ENCODE measurements at regions not wholly inside any gene's neighbourhood (a gene's known extent, or its start where the extent isn't known, plus 50 kb on each side); places are given as distances from the start of the nearest gene placed in this dataset.
"Not testable (repeated sequence)": the region's sequence is repeated elsewhere in the genome, so short reads cannot be mapped to it uniquely, and the experiment has no call there.

- FAIRE-seq, result no peak
These were observed 180.8 kb upstream of the PLN start for GRCh38 chr6:118367314-118367713.

GRCh38 chr6:118370722-118371121 is 177.4 kb upstream of the PLN start:
- FAIRE-seq, result no peak

GRCh38 chr6:118371955-118372354 is 176.1 kb upstream of the PLN start:
- FAIRE-seq, result no peak

- peak; percentile 97 for FAIRE-seq
These were observed 175.7 kb upstream of the PLN start for GRCh38 chr6:118372413-118372812.

- peak; percentile 76 for FAIRE-seq
These were observed 170.2 kb upstream of the PLN start for GRCh38 chr6:118377711-118378414.

- FAIRE-seq, result not testable (repeated sequence)
These were observed 167.5 kb upstream of the PLN start for GRCh38 chr6:118380620-118381019.

- no peak for FAIRE-seq
These were observed 166.0 kb upstream of the PLN start for GRCh38 chr6:118382126-118382525.

GRCh38 chr6:118383924-118384323 is 164.2 kb upstream of the PLN start:
- FAIRE-seq, result no peak

GRCh38 chr6:118386975-118387374 is 161.1 kb upstream of the PLN start:
- no peak for FAIRE-seq

GRCh38 chr6:118387921-118388701 is 160.0 kb upstream of the PLN start:
- FAIRE-seq, result no peak

GRCh38 chr6:118391086-118391485 is 157.0 kb upstream of the PLN start:
- no peak for FAIRE-seq

GRCh38 chr6:118394106-118394505 is 154.0 kb upstream of the PLN start:
- no peak for FAIRE-seq

GRCh38 chr6:118396969-118397368 is 151.1 kb upstream of the PLN start:
- no peak for FAIRE-seq

GRCh38 chr6:118397671-118398465 is 150.2 kb upstream of the PLN start:
- no peak for FAIRE-seq

GRCh38 chr6:118400098-118400497 is 148.0 kb upstream of the PLN start:
- no peak for FAIRE-seq

GRCh38 chr6:118400582-118400981 is 147.5 kb upstream of the PLN start:
- no peak for FAIRE-seq

GRCh38 chr6:118401325-118401975 is 146.6 kb upstream of the PLN start:
- FAIRE-seq, result no peak

GRCh38 chr6:118403036-118403435 is 145.1 kb upstream of the PLN start:
- FAIRE-seq, result no peak

- FAIRE-seq, result no peak
These were observed 139.2 kb upstream of the PLN start for GRCh38 chr6:118408863-118409262.

GRCh38 chr6:118410001-118410400 is 138.1 kb upstream of the PLN start:
- no peak for FAIRE-seq

Data from islet of Langerhans (tissue), 1 donor.